Gastroesophageal sphincter (tissue), 4 donors: ENCODE measurements at regions not wholly inside any gene's neighbourhood (a gene's known extent, or its start where the extent isn't known, plus 50 kb on each side); places are given as distances from the start of the nearest gene placed in this dataset.

Source experiments
- ATAC-seq: fragments of 150-250 bp; one replicate; pipeline ENCODE4 v1.9.1; 2016; ENCODE audit warnings: mild to moderate bottlenecking, moderate library complexity
- H3K27ac ChIP-seq, 4 donors: fragments of 200-600 bp; sonication (generic) in 3 of 4; 1 replicate in 3 of 4; 2 replicates in 1 of 4; pipeline ENCODE4 v1.5.1; 2016 to 2019
- H3K27me3 ChIP-seq: fragments of 200-600 bp; sonication (generic); one replicate; pipeline ENCODE4 v1.5.1; 2019
- H3K36me3 ChIP-seq, 2 donors: fragments of 200-600 bp; sonication (generic); one replicate each; pipeline ENCODE4 v1.5.1; 2019; ENCODE audit warnings: control low read depth in 1 of 2
- H3K4me1 ChIP-seq, 3 donors: fragments of 200-600 bp; sonication (generic); 1 replicate in 2 of 3; 2 replicates in 1 of 3; pipeline ENCODE4 v1.5.1; 2016 to 2019; ENCODE audit warnings: control low read depth in 2 of 3
- H3K4me3 ChIP-seq, 2 donors: fragments of 200-600 bp; sonication (generic); one replicate each; pipeline ENCODE4 v1.5.1; 2019; ENCODE audit warnings: mild to moderate bottlenecking in 1 of 2, moderate library complexity in 1 of 2
- H3K9me3 ChIP-seq, 3 donors: fragments of 200-600 bp; sonication (generic); one replicate each; pipeline ENCODE4 v1.5.1; 2017 to 2019; ENCODE audit warnings: control low read depth in 2 of 3
- EP300 ChIP-seq: sonication (generic); formaldehyde crosslinking; IDR thresholded peaks from one replicate; pipeline ENCODE4 v1.6.1; 2017; ENCODE audit warnings: antibody characterized with exemption, mild to moderate bottlenecking
- POLR2A ChIP-seq, 2 donors: fragments of 450-650 bp; IDR thresholded peaks; one replicate each; pipeline ENCODE4 v1.6.1; 2017; ENCODE audit warnings: antibody characterized with exemption in 2 of 2, mild to moderate bottlenecking in 2 of 2, moderate library complexity in 1 of 2
- POLR2AphosphoS5 ChIP-seq: sonication (generic); formaldehyde crosslinking; IDR thresholded peaks from one replicate; pipeline ENCODE4 v1.6.1; 2017; ENCODE audit warnings: antibody characterized with exemption
- WGBS, 2 donors: methylation state at CpG; one replicate each; pipeline ENCODE4 v1.1.5; 2018; ENCODE audit warnings: low coverage in 1 of 2; 5-methylcytosine and 5-hydroxymethylcytosine counted together
- TF ChIP-seq, protein P1 (sequence below), 4 experiments: fragments of 200-600 bp in 2 of 4; fragments of 450-650 bp in 2 of 4; sonication (generic) in 1 of 4; IDR thresholded peaks; one replicate each; pipeline ENCODE4 v1.5.1; 2017 to 2019; ENCODE audit warnings: antibody characterized with exemption in 4 of 4, mild to moderate bottlenecking in 2 of 4, moderate library complexity in 2 of 4

DNA sequence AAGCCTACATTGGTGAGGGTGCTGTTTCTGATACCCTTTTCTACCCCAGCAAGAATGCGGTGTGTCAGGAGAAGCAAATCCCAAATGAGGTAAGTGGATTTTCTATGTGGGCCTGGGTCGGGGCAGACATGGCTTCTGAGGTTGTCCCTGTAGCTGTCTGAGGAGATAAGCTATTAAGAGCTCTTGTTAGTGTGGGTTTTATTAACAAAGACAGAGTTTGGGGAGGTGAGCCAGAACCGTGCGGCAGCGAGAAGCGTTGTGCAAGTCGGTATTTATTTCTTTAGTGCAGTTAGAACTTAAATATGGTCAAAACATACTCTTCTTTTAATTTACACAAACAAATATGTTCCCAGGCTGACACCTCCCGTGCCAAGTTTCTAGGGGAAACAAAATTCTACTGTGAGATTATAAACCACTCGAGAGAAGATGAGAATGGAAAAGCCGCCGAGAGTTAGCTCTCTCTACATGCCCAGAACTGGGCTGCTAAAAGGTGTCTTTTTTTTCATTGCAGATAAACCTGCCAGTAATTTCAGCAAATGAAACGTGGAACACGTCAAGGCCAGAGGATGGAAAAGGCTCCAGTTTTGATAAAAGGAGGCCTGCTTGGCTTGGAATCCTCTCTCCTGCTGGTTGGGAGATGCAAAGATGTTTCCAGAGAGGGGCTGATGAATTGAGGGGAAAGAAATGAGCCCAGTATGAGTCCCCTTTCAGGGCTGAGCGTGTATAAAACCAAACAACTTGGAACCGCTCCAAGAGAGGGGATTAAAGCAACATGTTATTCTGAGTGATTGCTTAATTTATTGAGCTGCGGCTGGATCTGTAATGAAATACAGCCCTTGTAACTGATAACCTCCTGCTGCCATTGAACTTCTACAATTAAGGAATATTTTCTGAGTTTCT, 254.6 kb downstream of the MRTFB start:
- Histone ChIP-seq H3K4me3 (no peak overlapping the region), H3K27me3 (no peaks in the 10 kb centered on the region), H3K4me1 (peaks cover 0 to 41% (median 4%) of the 10 kb centered on the region in 3 donors), H3K27ac (peak overlapping the region in 3 of 4 donors; percentile 9 to 45 (median 21)), H3K36me3 (peaks cover 0 to 20% of the 10 kb centered on the region in 2 donors), H3K9me3 (no peaks in the 10 kb centered on the region)
- WGBS, 2 donors = 55 to 68% methylated on average over 12 to 16 of the region's 16 CpGs
- TF ChIP-seq, protein P1, sequence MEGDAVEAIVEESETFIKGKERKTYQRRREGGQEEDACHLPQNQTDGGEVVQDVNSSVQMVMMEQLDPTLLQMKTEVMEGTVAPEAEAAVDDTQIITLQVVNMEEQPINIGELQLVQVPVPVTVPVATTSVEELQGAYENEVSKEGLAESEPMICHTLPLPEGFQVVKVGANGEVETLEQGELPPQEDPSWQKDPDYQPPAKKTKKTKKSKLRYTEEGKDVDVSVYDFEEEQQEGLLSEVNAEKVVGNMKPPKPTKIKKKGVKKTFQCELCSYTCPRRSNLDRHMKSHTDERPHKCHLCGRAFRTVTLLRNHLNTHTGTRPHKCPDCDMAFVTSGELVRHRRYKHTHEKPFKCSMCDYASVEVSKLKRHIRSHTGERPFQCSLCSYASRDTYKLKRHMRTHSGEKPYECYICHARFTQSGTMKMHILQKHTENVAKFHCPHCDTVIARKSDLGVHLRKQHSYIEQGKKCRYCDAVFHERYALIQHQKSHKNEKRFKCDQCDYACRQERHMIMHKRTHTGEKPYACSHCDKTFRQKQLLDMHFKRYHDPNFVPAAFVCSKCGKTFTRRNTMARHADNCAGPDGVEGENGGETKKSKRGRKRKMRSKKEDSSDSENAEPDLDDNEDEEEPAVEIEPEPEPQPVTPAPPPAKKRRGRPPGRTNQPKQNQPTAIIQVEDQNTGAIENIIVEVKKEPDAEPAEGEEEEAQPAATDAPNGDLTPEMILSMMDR (IDR thresholded peaks at IDR 0.05) = no peak
- TF ChIP-seq EP300 = no peak
- TF ChIP-seq POLR2A (IDR thresholded peaks at IDR 0.05) = no peak
- no peak for TF ChIP-seq POLR2AphosphoS5
- ATAC-seq = no peak

DNA sequence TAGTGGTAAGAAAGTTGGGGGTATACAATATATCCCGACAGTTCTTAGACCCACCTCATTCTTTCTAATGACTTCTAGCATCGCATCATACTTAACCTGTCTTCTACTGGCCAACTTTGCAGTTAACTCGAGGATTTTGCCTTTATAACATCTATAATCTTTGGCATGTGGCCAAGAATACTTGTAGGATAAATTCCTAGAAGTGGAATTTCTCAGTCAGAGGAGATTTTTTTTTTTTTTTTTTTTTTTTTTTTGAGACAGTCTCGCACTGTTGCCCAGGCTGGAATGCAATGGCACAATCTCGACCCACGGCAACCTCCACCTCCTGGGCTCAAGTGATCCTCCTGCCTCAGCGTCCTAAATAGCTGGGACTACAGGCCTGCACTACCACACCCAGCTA, 253.5 kb downstream of the MRTFB start:
- H3K4me1 ChIP-seq = peaks cover 0 to 41% (median 4%) of the 10 kb centered on the region in 3 donors
- H3K27me3 ChIP-seq = no peaks in the 10 kb centered on the region
- H3K9me3 ChIP-seq = no peaks in the 10 kb centered on the region
- peak; percentile 13 for ATAC-seq
- WGBS, 2 donors = 40 to 45% methylated on average over 7 of the region's 7 CpGs
- H3K4me3 ChIP-seq = no peak overlapping the region
- peak overlapping the region in 3 of 4 donors; percentile 38 to 65 (median 45) for H3K27ac ChIP-seq
- H3K36me3 ChIP-seq = peaks cover 0 to 20% of the 10 kb centered on the region in 2 donors
- TF ChIP-seq, protein P1 (IDR thresholded peaks at IDR 0.05) = no peak
- TF ChIP-seq POLR2AphosphoS5 = no peak
- TF ChIP-seq POLR2A (IDR thresholded peaks at IDR 0.05) = no peak

DNA sequence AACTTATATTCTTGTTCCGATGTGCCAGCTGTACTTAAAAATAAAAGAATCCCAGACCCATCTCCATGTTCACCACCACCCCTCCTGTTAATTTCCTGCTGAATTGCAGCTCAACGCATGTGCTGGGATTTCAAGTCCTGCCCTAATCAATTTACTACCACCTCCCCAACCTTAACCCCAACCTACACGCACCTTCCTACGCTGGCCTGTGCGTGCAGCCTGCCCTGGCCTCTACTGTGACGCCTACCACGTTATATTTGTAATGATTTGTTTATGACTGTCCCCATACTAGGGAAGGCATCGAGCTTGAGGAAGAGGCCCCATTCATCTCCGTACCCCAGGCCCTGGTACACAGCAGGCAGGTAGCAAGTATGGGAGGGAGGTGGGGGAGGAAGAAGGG, 251.1 kb downstream of the MRTFB start:
- Histone ChIP-seq H3K4me3 (no peak overlapping the region), H3K27me3 (no peaks in the 10 kb centered on the region), H3K9me3 (no peaks in the 10 kb centered on the region), H3K4me1 (peaks cover 0 to 55% (median 4%) of the 10 kb centered on the region in 3 donors), H3K36me3 (peaks cover 0 to 3% of the 10 kb centered on the region in 2 donors), H3K27ac (no peak overlapping the region)
- WGBS, 2 donors = 92 to 97% methylated on average over 2 to 6 of the region's 9 CpGs
- TF ChIP-seq, protein P1 (IDR thresholded peaks at IDR 0.05) = no peak
- no peak for TF ChIP-seq EP300
- no peak for TF ChIP-seq POLR2A (IDR thresholded peaks at IDR 0.05)
- TF ChIP-seq POLR2AphosphoS5 = no peak
- no peak for ATAC-seq

DNA sequence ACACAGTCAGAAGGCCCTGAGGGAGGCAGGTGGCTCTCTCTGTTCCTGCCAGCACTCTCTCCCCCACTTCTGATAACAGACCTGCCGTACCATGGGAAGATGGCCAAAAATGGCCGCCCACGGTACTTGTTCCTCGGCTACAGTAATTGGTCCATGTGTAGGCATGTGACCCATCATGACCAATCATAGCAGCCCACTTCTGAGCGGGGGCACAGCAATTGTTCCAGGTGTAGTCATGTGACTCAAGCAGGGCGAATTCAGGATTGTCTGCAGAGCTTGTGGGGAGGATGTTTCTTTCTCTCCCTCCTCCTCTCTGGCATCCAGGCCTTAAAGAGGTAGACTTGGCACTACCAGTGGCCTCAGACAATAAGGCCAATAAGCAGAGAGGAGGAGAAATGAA, 250.4 kb downstream of the MRTFB start:
- H3K27ac ChIP-seq = no peak overlapping the region
- no peak for ATAC-seq
- TF ChIP-seq, protein P1 (IDR thresholded peaks at IDR 0.05) = no peak
- TF ChIP-seq POLR2A (IDR thresholded peaks at IDR 0.05) = no peak

DNA sequence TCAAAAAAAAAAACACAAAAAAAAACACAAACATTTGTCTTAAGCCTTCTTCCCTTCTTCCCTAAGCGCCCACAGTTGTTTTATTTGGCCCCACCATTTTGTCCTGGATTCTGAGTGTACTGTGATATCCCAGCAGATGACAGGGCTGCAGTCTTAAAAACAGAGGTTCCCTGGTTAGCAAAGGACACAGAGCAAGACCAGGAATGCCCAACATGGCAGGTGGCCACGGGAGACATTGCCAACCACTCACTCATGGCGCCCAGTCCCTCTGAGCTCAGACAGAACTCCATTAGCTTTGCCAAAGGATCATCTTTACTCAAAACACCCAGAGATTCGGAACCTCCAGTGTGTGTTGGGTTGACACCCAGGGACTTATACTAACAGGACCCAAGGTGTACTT, 249.3 kb downstream of the MRTFB start:
- Histone ChIP-seq H3K36me3 (no peaks in the 10 kb centered on the region), H3K27ac (no peak overlapping the region), H3K27me3 (no peaks in the 10 kb centered on the region), H3K9me3 (no peaks in the 10 kb centered on the region), H3K4me1 (peaks cover 0 to 46% (median 0%) of the 10 kb centered on the region in 3 donors), H3K4me3 (no peak overlapping the region)
- WGBS, 2 donors = 100% methylated on average over 2 of the region's 4 CpGs; no CpG with 5 or more reads in 1 of the 2 donors
- no peak for ATAC-seq
- TF ChIP-seq POLR2AphosphoS5 (no peak), POLR2A (IDR thresholded peaks at IDR 0.05) (no peak), EP300 (no peak)
- TF ChIP-seq, protein P1 (IDR thresholded peaks at IDR 0.05) = no peak

More for the DNA sequence above, 250.4 kb downstream of the MRTFB start:
- Histone ChIP-seq H3K4me3 (no peak overlapping the region), H3K27me3 (no peaks in the 10 kb centered on the region), H3K4me1 (peaks cover 0 to 54% (median 4%) of the 10 kb centered on the region in 3 donors), H3K36me3 (no peaks in the 10 kb centered on the region), H3K9me3 (no peaks in the 10 kb centered on the region)
- WGBS, 2 donors = 68 to 80% methylated on average over 1 to 6 of the region's 6 CpGs
